Ovary (tissue), 7 donors: ENCODE measurements at regions not wholly inside any gene's neighbourhood (a gene's known extent, or its start where the extent isn't known, plus 50 kb on each side); places are given as distances from the start of the nearest gene placed in this dataset.

Experiments used
- DNase-seq, 5 donors: peaks; one replicate each; pipeline ENCODE4 v3.0.0-alpha.2; 2019 to 2020
- H3K27ac ChIP-seq, 2 donors: fragments of 200-600 bp; one replicate each; pipeline versions ENCODE4 v1.5.1 to v1.8.0; 2019 to 2022
- H3K27me3 ChIP-seq: fragments of 200-600 bp; one replicate; pipeline ENCODE4 v1.8.0; 2022
- H3K36me3 ChIP-seq: fragments of 200-600 bp; sonication (generic); one replicate; pipeline ENCODE4 v1.5.1; 2019
- H3K4me1 ChIP-seq: one replicate; pipeline ENCODE4 v1.8.1; 2013; ENCODE audit warnings: mild to moderate bottlenecking, moderate library complexity; ENCODE audit not compliant: insufficient read depth
- H3K4me3 ChIP-seq: fragments of 200-600 bp; sonication (generic); one replicate; pipeline ENCODE4 v1.5.1; 2017
- H3K9me3 ChIP-seq, 2 donors: fragments of 200-600 bp in 1 of 2; sonication (generic) in 1 of 2; one replicate each; pipeline versions ENCODE4 v1.5.1 to v1.8.1; 2013 to 2019; ENCODE audit warnings: mild to moderate bottlenecking in 1 of 2, moderate library complexity in 1 of 2
- EP300 ChIP-seq: sonication (generic); formaldehyde crosslinking; IDR thresholded peaks from one replicate; pipeline ENCODE4 v1.6.1; 2017; ENCODE audit warnings: antibody characterized with exemption
- POLR2A ChIP-seq: fragments of 450-650 bp; IDR thresholded peaks from one replicate; pipeline ENCODE4 v1.6.1; 2017; ENCODE audit warnings: antibody characterized with exemption, mild to moderate bottlenecking, moderate library complexity
- WGBS, 3 donors: extraction: QIAGEN DNeasy Blood & Tissue Kit in 1 of 3; methylation state at CpG; one replicate each; pipeline versions ENCODE4 v1.1.5 to v1.1.7; 2013 to 2017; 5-methylcytosine and 5-hydroxymethylcytosine counted together
- intact Hi-C, 4 donors: fragments of 100-400 bp; cut with DNase I; formaldehyde crosslinking; loops; one replicate each; pipeline versions ENCODE4 v1.11.0 to v1.15.1; 2022 to 2023
- TF ChIP-seq, protein P1 (sequence below), 3 donors: fragments of 450-650 bp in 2 of 3; fragments of 200-600 bp in 1 of 3; IDR thresholded peaks; one replicate each; pipeline versions ENCODE4 v1.5.1 to v1.8.0; 2016 to 2022; ENCODE audit warnings: antibody characterized with exemption in 3 of 3, mild to moderate bottlenecking in 1 of 3
- donor health status: DM: no; HTN: no; CAD: no; lungs with moderate emphysema.
- donor health status: DM: no; HTN: no; CAD: no.
- donor health status: Bipolar disorder and iron deficiency.
- donor health status: DM: no; HTN: no; CAD: no.
- donor health status: DM: yes; HTN: yes; CAD: no.

DNA sequence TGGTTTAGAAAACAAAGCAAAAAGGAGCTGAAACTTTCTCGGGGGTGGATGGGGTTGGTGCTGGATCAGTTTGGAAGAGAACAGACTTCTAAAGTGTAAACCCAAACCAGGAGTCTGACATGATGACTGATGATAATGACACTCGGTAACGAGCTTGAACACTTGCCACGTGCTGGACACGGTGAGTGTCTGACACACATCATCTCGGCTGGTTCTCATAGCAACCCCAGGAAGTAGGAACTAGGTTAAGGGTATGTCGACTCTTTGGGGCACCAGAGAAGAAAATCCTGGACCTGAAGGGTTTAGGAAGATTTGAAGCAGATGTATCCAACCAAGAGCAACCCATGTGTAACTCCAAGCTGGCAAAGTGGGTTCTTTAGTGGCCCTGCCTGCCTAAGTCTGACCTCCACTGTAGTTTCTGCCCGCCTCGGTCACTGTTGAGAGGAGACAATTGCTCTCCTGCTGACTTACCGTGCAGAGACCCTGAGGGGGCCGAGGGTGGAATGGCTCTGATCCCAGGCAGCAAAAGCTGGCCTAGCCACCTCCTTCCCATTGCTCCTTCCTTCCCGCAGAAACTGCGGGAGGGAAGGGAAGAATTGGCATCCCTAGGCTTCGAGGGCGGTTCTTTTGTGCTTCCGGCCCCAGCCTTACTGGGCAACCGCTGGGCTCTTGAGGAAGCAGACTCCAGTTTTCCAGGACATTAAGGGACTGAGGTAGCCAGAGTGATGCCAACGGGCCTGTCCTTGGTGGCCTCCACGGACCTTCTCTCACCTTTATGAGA is 156.0 kb downstream of the TOMM20 start:
- no peak overlapping the region for H3K27ac ChIP-seq
- intact Hi-C loops, result loop anchor here (10.0 kb wide), 5 partner anchors 58 to 478 kb away; no protein-coding TSS in a partner anchor

DNA sequence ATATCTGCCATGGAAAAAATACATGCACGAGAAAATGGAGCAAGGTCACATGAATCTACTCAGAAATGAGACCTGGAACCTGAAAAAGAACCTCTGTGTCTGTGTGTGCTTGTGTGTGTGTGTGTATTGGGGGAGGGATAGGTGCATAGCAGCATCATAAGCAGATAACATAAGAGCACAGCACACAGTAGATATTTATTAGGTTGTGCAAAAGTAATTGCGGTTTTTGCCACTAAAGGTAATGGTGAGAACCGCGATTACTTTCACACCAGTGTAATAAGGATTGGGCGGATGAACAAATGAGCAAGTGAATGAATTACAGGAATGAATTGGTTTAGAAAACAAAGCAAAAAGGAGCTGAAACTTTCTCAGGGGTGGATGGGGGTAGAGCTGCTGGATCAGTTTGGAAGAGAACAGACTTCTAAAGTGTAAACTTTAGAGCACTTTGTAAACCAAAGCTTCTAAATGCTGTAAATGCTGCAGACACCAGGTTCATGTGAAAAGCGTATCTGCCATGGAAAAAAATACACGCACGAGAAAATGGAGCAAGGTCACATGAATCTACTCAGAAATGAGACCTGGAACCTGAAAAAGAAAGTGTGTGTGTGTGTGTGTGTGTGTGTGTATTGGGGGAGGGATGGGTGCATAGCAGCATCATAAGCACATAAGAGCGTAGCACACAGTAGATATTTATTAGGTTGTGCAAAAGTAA is 156.9 kb downstream of the TOMM20 start:
- H3K27ac ChIP-seq, result peak overlapping the region in 1 of 2 donors; percentile 87
- no peaks in the 10 kb centered on the region for H3K9me3 ChIP-seq
- intact Hi-C loops, result loop anchor here (10.0 kb wide), 5 partner anchors 57 to 477 kb away; no protein-coding TSS in a partner anchor
- 76 to 83% (median 77%) methylated on average over 9 of the region's 9 CpGs for WGBS, 3 donors
- TF ChIP-seq EP300, result no peak
- TF ChIP-seq POLR2A, result no peak
- TF ChIP-seq, protein P1, sequence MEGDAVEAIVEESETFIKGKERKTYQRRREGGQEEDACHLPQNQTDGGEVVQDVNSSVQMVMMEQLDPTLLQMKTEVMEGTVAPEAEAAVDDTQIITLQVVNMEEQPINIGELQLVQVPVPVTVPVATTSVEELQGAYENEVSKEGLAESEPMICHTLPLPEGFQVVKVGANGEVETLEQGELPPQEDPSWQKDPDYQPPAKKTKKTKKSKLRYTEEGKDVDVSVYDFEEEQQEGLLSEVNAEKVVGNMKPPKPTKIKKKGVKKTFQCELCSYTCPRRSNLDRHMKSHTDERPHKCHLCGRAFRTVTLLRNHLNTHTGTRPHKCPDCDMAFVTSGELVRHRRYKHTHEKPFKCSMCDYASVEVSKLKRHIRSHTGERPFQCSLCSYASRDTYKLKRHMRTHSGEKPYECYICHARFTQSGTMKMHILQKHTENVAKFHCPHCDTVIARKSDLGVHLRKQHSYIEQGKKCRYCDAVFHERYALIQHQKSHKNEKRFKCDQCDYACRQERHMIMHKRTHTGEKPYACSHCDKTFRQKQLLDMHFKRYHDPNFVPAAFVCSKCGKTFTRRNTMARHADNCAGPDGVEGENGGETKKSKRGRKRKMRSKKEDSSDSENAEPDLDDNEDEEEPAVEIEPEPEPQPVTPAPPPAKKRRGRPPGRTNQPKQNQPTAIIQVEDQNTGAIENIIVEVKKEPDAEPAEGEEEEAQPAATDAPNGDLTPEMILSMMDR (IDR thresholded peaks at IDR 0.05), result no peak
- H3K4me1 ChIP-seq, result peaks cover 21% of the 10 kb centered on the region
- H3K4me3 ChIP-seq, result no peak overlapping the region
- H3K36me3 ChIP-seq, result no peaks in the 10 kb centered on the region
- no peak for DNase-seq
- no peaks in the 10 kb centered on the region for H3K27me3 ChIP-seq

More for the DNA sequence above, 156.0 kb downstream of the TOMM20 start:
- Histone ChIP-seq H3K36me3 (no peaks in the 10 kb centered on the region), H3K4me1 (peaks cover 21% of the 10 kb centered on the region), H3K9me3 (no peaks in the 10 kb centered on the region), H3K4me3 (no peak overlapping the region), H3K27me3 (no peaks in the 10 kb centered on the region)
- TF ChIP-seq, protein P1 (IDR thresholded peaks at IDR 0.05), result no peak
- TF ChIP-seq EP300, result no peak
- DNase-seq, result peak in 1 of 5 donors; percentile 17
- WGBS, 3 donors, result 81 to 91% (median 90%) methylated on average over 19 of the region's 19 CpGs

DNA sequence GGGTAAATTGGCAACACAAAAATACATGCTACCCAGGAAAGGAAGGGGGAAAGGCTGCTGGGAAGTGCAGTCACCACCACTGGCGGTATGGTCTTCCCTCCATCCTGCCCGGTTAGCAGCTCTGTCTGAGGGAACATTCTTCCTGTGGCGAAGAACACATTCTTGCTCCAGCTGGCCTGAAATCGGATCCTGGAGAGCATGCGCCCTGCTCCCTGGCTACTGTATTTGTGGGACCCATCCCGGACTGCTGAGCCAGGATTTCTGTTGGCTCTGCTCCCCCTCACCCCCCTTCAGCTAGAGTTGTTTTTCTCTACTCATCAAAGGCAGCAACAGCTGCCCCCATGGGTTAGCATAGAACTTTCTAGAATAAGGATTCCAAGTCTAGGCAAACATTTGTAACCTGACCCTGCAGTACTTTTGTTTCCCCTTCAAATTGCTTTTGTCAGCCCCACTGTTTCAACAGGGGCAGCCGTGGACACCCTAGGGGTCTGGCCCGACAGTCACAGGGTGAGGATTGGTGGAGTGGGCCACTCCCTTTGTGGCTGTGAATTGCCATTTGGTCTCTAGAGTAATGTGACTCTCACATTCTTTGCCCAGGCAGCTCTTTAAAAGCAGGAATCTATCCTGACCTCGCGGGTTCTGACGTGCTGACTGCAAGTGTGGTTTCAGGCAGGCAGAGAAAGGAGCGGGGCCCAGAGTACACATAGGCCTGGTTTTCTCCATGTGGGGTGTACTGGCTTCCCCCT is 157.7 kb downstream of the TOMM20 start:
- Histone ChIP-seq H3K27me3 (no peaks in the 10 kb centered on the region), H3K27ac (peak overlapping the region; percentile 61 to 87), H3K4me1 (peaks cover 21% of the 10 kb centered on the region), H3K36me3 (no peaks in the 10 kb centered on the region), H3K4me3 (no peak overlapping the region), H3K9me3 (no peaks in the 10 kb centered on the region)
- intact Hi-C loops, result loop anchor here (10.0 kb wide), 5 partner anchors 56 to 476 kb away; no protein-coding TSS in a partner anchor
- DNase-seq, result peak; percentile 85 to 90 (median 85)
- TF ChIP-seq POLR2A (no peak), EP300 (no peak)
- TF ChIP-seq, protein P1 (IDR thresholded peaks at IDR 0.05), result peak in 2 of 3 donors; percentile 4 to 12
- WGBS, 3 donors, result 17 to 22% (median 18%) methylated on average over 12 of the region's 12 CpGs

DNA sequence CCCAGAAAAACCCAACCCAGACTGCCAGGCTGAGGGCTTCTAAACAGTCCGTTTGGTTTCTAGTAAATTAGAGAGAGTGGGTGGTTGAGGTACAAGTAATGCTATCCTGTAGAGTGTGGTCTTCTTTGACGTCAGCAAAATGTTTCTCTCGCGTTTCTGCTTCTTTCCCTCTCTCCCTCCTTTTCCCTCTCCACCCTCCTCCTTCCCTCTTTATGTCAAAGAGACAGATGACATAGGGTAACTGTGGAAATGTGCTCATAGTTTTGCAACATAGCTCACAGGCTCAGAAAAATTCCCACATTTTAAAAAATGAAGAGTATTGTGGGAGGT is 158.3 kb downstream of the TOMM20 start:
- peak in 1 of 5 donors; percentile 24 for DNase-seq
- no peaks in the 10 kb centered on the region for H3K36me3 ChIP-seq
- peak overlapping the region; percentile 61 to 87 for H3K27ac ChIP-seq
- intact Hi-C loops, result loop anchor here (10.0 kb wide), 5 partner anchors 56 to 476 kb away; no protein-coding TSS in a partner anchor
- H3K9me3 ChIP-seq, result no peaks in the 10 kb centered on the region
- H3K4me1 ChIP-seq, result peaks cover 19% of the 10 kb centered on the region
- WGBS, 3 donors, result 4 to 6% (median 5%) methylated on average over 4 of the region's 4 CpGs
- TF ChIP-seq EP300 (no peak), POLR2A (no peak)
- H3K27me3 ChIP-seq, result no peaks in the 10 kb centered on the region
- peak overlapping the region; percentile 24 for H3K4me3 ChIP-seq
